ENCODE measurements at regions not wholly inside any gene's neighbourhood (a gene's known extent, or its start where the extent isn't known, plus 50 kb on each side); places are given as distances from the start of the nearest gene placed in this dataset.

DNA sequence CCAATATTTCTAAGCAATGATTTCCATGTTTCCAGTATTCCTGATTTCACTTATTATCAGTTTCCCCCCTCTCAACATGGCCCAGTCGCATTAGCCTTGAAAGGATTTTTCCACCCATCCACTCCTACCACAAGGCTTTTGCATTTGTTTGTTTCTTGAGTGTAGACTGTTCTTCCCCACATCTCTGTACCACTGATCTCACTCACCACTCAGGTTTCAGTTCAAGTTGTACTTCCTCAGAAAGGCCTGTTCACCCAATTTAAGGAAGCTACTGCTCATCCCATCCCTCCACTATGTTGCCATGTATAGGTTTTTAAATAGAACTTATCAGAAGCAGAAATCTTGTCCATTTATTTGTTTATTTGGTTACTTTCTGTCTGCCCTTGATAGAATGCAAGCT lies 472.3 kb downstream of the FAM181B start:
- TF ChIP-seq CEBPB (IDR thresholded peaks at IDR 0.05) (no peak), CREB1 (IDR thresholded peaks at IDR 0.05; ENCODE audit: low read depth) (no peak)

GRCh38 chr11:82250047-82250446 lies 483.6 kb downstream of the FAM181B start:
- no peak for TF ChIP-seq CEBPB (IDR thresholded peaks at IDR 0.05)
- TF ChIP-seq FOXM1 (IDR thresholded peaks at IDR 0.05; ENCODE audit: borderline replicate concordance, low read depth): no peak
- no peak for TF ChIP-seq MAX (IDR thresholded peaks at IDR 0.05)
- TF ChIP-seq USF1 (IDR thresholded peaks at IDR 0.05): no peak
- TF ChIP-seq YY1 (IDR thresholded peaks at IDR 0.05; ENCODE audit: low read depth): no peak
- TF ChIP-seq RAD21 (IDR thresholded peaks at IDR 0.05; ENCODE audit: low read depth): no peak
- no peak for TF ChIP-seq TCF12 (IDR thresholded peaks at IDR 0.05; ENCODE audit: low read depth)
- no peak for TF ChIP-seq TAF1 (IDR thresholded peaks at IDR 0.05; ENCODE audit: low read depth)
- TF ChIP-seq CREB1 (IDR thresholded peaks at IDR 0.05; ENCODE audit: low read depth): no peak
- TF ChIP-seq ZBTB7A (IDR thresholded peaks at IDR 0.05; ENCODE audit: low read depth): no peak
- TF ChIP-seq TEAD4 (IDR thresholded peaks at IDR 0.05): no peak
- TF ChIP-seq NFIC (IDR thresholded peaks at IDR 0.05): no peak
- TF ChIP-seq EGR1 (IDR thresholded peaks at IDR 0.05): no peak
- TF ChIP-seq EP300 (IDR thresholded peaks at IDR 0.05; ENCODE audit: borderline replicate concordance): no peak
- no peak for TF ChIP-seq REST (IDR thresholded peaks at IDR 0.05; ENCODE audit: low read depth)

- TF ChIP-seq FOXM1 (IDR thresholded peaks at IDR 0.05; ENCODE audit: borderline replicate concordance, low read depth): no peak
- no peak for TF ChIP-seq EP300 (IDR thresholded peaks at IDR 0.05; ENCODE audit: borderline replicate concordance)
- no peak for TF ChIP-seq NFIC (IDR thresholded peaks at IDR 0.05)
Measured at GRCh38 chr11:82246926-82247325, 486.7 kb downstream of the FAM181B start.

- TF ChIP-seq TAF1 (IDR thresholded peaks at IDR 0.05; ENCODE audit: low read depth): no peak
- no peak for TF ChIP-seq FOXM1 (IDR thresholded peaks at IDR 0.05; ENCODE audit: borderline replicate concordance, low read depth)
- TF ChIP-seq EGR1 (IDR thresholded peaks at IDR 0.05): no peak
- no peak for TF ChIP-seq TEAD4 (IDR thresholded peaks at IDR 0.05)
- TF ChIP-seq CREB1 (IDR thresholded peaks at IDR 0.05; ENCODE audit: low read depth): no peak
- TF ChIP-seq EP300 (IDR thresholded peaks at IDR 0.05; ENCODE audit: borderline replicate concordance): no peak
- TF ChIP-seq YY1 (IDR thresholded peaks at IDR 0.05; ENCODE audit: low read depth): no peak
- TF ChIP-seq TCF12 (IDR thresholded peaks at IDR 0.05; ENCODE audit: low read depth): no peak
- no peak for TF ChIP-seq ZBTB7A (IDR thresholded peaks at IDR 0.05; ENCODE audit: low read depth)
Measured at GRCh38 chr11:82239498-82239897, 494.2 kb downstream of the FAM181B start.

- TF ChIP-seq TCF12 (IDR thresholded peaks at IDR 0.05; ENCODE audit: low read depth) (no peak), TAF1 (IDR thresholded peaks at IDR 0.05; ENCODE audit: low read depth) (no peak), CEBPB (IDR thresholded peaks at IDR 0.05) (no peak), NFIC (IDR thresholded peaks at IDR 0.05) (no peak)
Measured at GRCh38 chr11:82234256-82234655, 499.4 kb downstream of the FAM181B start.

- no peak for TF ChIP-seq TAF1 (IDR thresholded peaks at IDR 0.05; ENCODE audit: low read depth)
- no peak for TF ChIP-seq EGR1 (IDR thresholded peaks at IDR 0.05)
- TF ChIP-seq EP300 (IDR thresholded peaks at IDR 0.05; ENCODE audit: borderline replicate concordance): no peak
- no peak for TF ChIP-seq MAX (IDR thresholded peaks at IDR 0.05)
Measured at GRCh38 chr11:82233201-82233600, 500.5 kb downstream of the FAM181B start.

- TF ChIP-seq NFIC (IDR thresholded peaks at IDR 0.05) (no peak), ZBTB7A (IDR thresholded peaks at IDR 0.05; ENCODE audit: low read depth) (no peak), YY1 (IDR thresholded peaks at IDR 0.05; ENCODE audit: low read depth) (no peak), FOXM1 (IDR thresholded peaks at IDR 0.05; ENCODE audit: borderline replicate concordance, low read depth) (no peak), RAD21 (IDR thresholded peaks at IDR 0.05; ENCODE audit: low read depth) (no peak; the same call in 1 of the 2 replicates), TCF12 (IDR thresholded peaks at IDR 0.05; ENCODE audit: low read depth) (no peak), CEBPB (IDR thresholded peaks at IDR 0.05) (no peak), TEAD4 (IDR thresholded peaks at IDR 0.05) (no peak), CREB1 (IDR thresholded peaks at IDR 0.05; ENCODE audit: low read depth) (no peak), EP300 (IDR thresholded peaks at IDR 0.05; ENCODE audit: borderline replicate concordance) (no peak), EGR1 (IDR thresholded peaks at IDR 0.05) (no peak), REST (IDR thresholded peaks at IDR 0.05; ENCODE audit: low read depth) (no peak), MAX (IDR thresholded peaks at IDR 0.05) (no peak)
Measured at GRCh38 chr11:82229341-82229740, 504.3 kb downstream of the FAM181B start.

Data from Ishikawa (cell line).